GM12878 (cell line): ENCODE measurements at regions not wholly inside any gene's neighbourhood (a gene's known extent, or its start where the extent isn't known, plus 50 kb on each side); places are given as distances from the start of the nearest gene placed in this dataset.

Experiments used
- CBFB ChIP-seq: IDR thresholded peaks from 2 replicates; pipeline ENCODE4 v1.6.1; 2016; ENCODE audit warnings: antibody characterized with exemption, low read depth
- CREB1 ChIP-seq: IDR thresholded peaks from 2 replicates; pipeline ENCODE4 v1.6.1; 2012; ENCODE audit warnings: low read depth, mild to moderate bottlenecking, inconsistent platforms
- CREM ChIP-seq: IDR thresholded peaks from 2 replicates; pipeline ENCODE4 v1.6.1; 2014; ENCODE audit warnings: antibody characterized with exemption, low read depth
- EED ChIP-seq: sonication (generic); IDR thresholded peaks from 2 replicates; pipeline ENCODE4 v1.6.1; 2016; ENCODE audit warnings: antibody characterized with exemption, low read depth
- FOXK2 ChIP-seq: fragments of 450-650 bp; IDR thresholded peaks from 2 replicates; pipeline ENCODE4 v1.6.1; 2017; ENCODE audit warnings: mild to moderate bottlenecking, moderate library complexity
- FOXM1 ChIP-seq: IDR thresholded peaks from 2 replicates; pipeline ENCODE4 v1.6.1; 2012; ENCODE audit warnings: low read depth, mild to moderate bottlenecking, inconsistent platforms, low read length, moderate library complexity
- GABPA ChIP-seq: IDR thresholded peaks from 2 replicates; pipeline ENCODE4 v1.6.1; 2014; ENCODE audit warnings: antibody characterized with exemption, low read depth, mild to moderate bottlenecking, inconsistent platforms
- HCFC1 ChIP-seq: fragments of 150-350 bp; IDR thresholded peaks from 2 replicates; pipeline ENCODE4 v1.6.1; 2014; ENCODE audit warnings: low read length
- MEF2A ChIP-seq: IDR thresholded peaks from 2 replicates; pipeline ENCODE4 v1.6.1; 2011; ENCODE audit warnings: low read depth, mild to moderate bottlenecking, low read length, moderate library complexity; ENCODE audit not compliant: insufficient read depth
- NFIC ChIP-seq: IDR thresholded peaks from 2 replicates; pipeline ENCODE4 v1.6.1; 2012; ENCODE audit warnings: low read depth, mild to moderate bottlenecking, inconsistent platforms, low read length, moderate library complexity
- NR2C1 ChIP-seq: fragments of 450-650 bp; IDR thresholded peaks from 2 replicates; pipeline ENCODE4 v1.6.1; 2017; ENCODE audit warnings: antibody characterized with exemption, mild to moderate bottlenecking, moderate library complexity
- PAX5 ChIP-seq: IDR thresholded peaks from 2 replicates; pipeline ENCODE4 v1.6.1; 2011; ENCODE audit warnings: low read depth, low read length, borderline replicate concordance
- RAD21 ChIP-seq: IDR thresholded peaks from 2 replicates; pipeline ENCODE4 v1.6.1; 2011; ENCODE audit warnings: mild to moderate bottlenecking, low read depth, low read length, moderate library complexity; ENCODE audit not compliant: insufficient read depth
- RELA ChIP-seq: fragments of 450-650 bp; IDR thresholded peaks from 2 replicates; pipeline ENCODE4 v1.8.0; 2014; ENCODE audit warnings: borderline replicate concordance; ENCODE audit not compliant: partially characterized antibody
- RUNX3 ChIP-seq: IDR thresholded peaks from 2 replicates; pipeline ENCODE4 v1.6.1; 2012; ENCODE audit warnings: low read length, inconsistent platforms
- SREBF1 ChIP-seq: IDR thresholded peaks from 2 replicates; pipeline ENCODE4 v1.6.1; 2012; ENCODE audit warnings: mild to moderate bottlenecking, low read length
- STAT3 ChIP-seq: IDR thresholded peaks from 2 replicates; pipeline ENCODE4 v1.6.1; 2011; ENCODE audit warnings: low read depth, low read length, improper control_type of control experiment
- TCF7 ChIP-seq: IDR thresholded peaks from 2 replicates; pipeline ENCODE4 v1.6.1; 2014; ENCODE audit warnings: antibody characterized with exemption, borderline replicate concordance
- ZBED1 ChIP-seq: IDR thresholded peaks from 2 replicates; pipeline ENCODE4 v1.6.1; 2016; ENCODE audit warnings: borderline replicate concordance
- ZNF207 ChIP-seq: fragments of 450-650 bp; IDR thresholded peaks from 2 replicates; pipeline ENCODE4 v1.6.1; 2014; ENCODE audit warnings: antibody characterized with exemption, mild to moderate bottlenecking, borderline replicate concordance
- TF ChIP-seq, protein P1 (sequence below): IDR thresholded peaks from 2 replicates; pipeline ENCODE4 v1.6.1; 2011; ENCODE audit warnings: borderline replicate concordance, low read depth, mild to moderate bottlenecking, moderate library complexity, low read length; ENCODE audit not compliant: insufficient read depth, poor library complexity, severe bottlenecking
- TF ChIP-seq, protein P2 (sequence below): IDR thresholded peaks from 2 replicates; pipeline ENCODE4 v1.6.1; 2012; ENCODE audit warnings: improper control_type of control experiment, low read depth, low read length; ENCODE audit not compliant: insufficient replicate concordance
- TF ChIP-seq, protein P3 (sequence below): fragments of 450-650 bp; formaldehyde crosslinking; IDR thresholded peaks from 2 replicates; pipeline ENCODE4 v1.4.0; 2022; ENCODE audit warnings: mild to moderate bottlenecking, moderate library complexity

DNA sequence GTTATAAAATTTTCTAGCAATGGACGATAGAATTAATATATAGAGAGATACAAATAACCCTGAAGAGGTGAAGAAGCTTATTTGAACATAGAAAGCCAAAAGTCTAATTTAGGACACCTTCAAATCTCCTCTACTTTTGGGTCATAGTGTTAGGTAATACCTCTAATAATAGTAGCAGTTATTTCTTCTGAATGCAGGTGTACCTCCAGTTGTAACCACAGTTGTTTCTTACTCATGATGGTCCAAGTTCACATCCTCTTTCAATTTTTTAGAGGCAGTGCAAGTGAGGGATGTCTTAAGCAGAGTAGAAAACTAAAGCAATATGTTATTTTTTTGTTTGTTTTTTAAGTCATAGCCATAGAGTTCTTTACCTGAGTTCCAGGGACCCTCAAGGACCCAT, 429.5 kb downstream of the CCDC85A start (continued):
- TF ChIP-seq, protein P1, sequence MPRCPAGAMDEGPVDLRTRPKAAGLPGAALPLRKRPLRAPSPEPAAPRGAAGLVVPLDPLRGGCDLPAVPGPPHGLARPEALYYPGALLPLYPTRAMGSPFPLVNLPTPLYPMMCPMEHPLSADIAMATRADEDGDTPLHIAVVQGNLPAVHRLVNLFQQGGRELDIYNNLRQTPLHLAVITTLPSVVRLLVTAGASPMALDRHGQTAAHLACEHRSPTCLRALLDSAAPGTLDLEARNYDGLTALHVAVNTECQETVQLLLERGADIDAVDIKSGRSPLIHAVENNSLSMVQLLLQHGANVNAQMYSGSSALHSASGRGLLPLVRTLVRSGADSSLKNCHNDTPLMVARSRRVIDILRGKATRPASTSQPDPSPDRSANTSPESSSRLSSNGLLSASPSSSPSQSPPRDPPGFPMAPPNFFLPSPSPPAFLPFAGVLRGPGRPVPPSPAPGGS = peak; percentile 16
- TF ChIP-seq GABPA (no peak), ZNF207 (no peak), NFIC (peak; percentile 85; the same call in 1 of the 2 replicates), RELA (no peak), RAD21 (0 out of 2 replicates have a peak, but pooled peaks have one; percentile 2), HCFC1 (no peak), NR2C1 (no peak), FOXM1 (peak; percentile 59; the same call in 1 of the 2 replicates), CREB1 (0 out of 2 replicates have a peak, but pooled peaks have one; percentile 50), CREM (peak; percentile 57; the same call in 1 of the 2 replicates), STAT3 (no peak), RUNX3 (peak; percentile 86), SREBF1 (no peak), PAX5 (no peak), MEF2A (peak; percentile 78), CBFB (no peak), EED (no peak), TCF7 (no peak), ZBED1 (peak; percentile 36; the same call in 1 of the 2 replicates), FOXK2 (no peak)
- TF ChIP-seq, protein P2, sequence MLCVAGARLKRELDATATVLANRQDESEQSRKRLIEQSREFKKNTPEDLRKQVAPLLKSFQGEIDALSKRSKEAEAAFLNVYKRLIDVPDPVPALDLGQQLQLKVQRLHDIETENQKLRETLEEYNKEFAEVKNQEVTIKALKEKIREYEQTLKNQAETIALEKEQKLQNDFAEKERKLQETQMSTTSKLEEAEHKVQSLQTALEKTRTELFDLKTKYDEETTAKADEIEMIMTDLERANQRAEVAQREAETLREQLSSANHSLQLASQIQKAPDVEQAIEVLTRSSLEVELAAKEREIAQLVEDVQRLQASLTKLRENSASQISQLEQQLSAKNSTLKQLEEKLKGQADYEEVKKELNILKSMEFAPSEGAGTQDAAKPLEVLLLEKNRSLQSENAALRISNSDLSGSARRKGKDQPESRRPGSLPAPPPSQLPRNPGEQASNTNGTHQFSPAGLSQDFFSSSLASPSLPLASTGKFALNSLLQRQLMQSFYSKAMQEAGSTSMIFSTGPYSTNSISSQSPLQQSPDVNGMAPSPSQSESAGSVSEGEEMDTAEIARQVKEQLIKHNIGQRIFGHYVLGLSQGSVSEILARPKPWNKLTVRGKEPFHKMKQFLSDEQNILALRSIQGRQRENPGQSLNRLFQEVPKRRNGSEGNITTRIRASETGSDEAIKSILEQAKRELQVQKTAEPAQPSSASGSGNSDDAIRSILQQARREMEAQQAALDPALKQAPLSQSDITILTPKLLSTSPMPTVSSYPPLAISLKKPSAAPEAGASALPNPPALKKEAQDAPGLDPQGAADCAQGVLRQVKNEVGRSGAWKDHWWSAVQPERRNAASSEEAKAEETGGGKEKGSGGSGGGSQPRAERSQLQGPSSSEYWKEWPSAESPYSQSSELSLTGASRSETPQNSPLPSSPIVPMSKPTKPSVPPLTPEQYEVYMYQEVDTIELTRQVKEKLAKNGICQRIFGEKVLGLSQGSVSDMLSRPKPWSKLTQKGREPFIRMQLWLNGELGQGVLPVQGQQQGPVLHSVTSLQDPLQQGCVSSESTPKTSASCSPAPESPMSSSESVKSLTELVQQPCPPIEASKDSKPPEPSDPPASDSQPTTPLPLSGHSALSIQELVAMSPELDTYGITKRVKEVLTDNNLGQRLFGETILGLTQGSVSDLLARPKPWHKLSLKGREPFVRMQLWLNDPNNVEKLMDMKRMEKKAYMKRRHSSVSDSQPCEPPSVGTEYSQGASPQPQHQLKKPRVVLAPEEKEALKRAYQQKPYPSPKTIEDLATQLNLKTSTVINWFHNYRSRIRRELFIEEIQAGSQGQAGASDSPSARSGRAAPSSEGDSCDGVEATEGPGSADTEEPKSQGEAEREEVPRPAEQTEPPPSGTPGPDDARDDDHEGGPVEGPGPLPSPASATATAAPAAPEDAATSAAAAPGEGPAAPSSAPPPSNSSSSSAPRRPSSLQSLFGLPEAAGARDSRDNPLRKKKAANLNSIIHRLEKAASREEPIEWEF = no peak
- TF ChIP-seq, protein P3, sequence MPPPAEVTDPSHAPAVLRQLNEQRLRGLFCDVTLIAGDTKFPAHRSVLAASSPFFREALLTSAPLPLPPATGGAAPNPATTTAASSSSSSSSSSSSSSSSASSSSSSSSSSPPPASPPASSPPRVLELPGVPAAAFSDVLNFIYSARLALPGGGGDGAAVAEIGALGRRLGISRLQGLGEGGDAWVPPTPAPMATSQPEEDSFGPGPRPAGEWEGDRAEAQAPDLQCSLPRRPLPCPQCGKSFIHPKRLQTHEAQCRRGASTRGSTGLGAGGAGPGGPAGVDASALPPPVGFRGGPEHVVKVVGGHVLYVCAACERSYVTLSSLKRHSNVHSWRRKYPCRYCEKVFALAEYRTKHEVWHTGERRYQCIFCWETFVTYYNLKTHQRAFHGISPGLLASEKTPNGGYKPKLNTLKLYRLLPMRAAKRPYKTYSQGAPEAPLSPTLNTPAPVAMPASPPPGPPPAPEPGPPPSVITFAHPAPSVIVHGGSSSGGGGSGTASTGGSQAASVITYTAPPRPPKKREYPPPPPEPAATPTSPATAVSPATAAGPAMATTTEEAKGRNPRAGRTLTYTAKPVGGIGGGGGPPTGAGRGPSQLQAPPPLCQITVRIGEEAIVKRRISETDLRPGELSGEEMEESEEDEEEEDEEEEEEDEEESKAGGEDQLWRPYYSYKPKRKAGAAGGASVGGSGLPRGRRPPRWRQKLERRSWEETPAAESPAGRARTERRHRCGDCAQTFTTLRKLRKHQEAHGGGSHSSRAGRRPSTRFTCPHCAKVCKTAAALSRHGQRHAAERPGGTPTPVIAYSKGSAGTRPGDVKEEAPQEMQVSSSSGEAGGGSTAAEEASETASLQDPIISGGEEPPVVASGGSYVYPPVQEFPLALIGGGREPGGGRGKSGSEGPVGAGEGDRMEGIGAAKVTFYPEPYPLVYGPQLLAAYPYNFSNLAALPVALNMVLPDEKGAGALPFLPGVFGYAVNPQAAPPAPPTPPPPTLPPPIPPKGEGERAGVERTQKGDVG (CRISPR knock-in tag) = no peak
